Neural cell (in vitro differentiated cells): ENCODE measurements at regions not wholly inside any gene's neighbourhood (a gene's known extent, or its start where the extent isn't known, plus 50 kb on each side); places are given as distances from the start of the nearest gene placed in this dataset.

Experiments used
- H2AFZ ChIP-seq: fragments of 200-600, 300-800 bp; sonication (generic), shearing (Covaris generic); 2 replicates; pipeline ENCODE4 v1.6.0; 2014; ENCODE audit warnings: low read depth, mild to moderate bottlenecking, antibody characterized with exemption, low read length, moderate library complexity
- H3F3A ChIP-seq: fragments of 200-600 bp; shearing (Covaris generic); 2 replicates; pipeline ENCODE4 v1.6.1; 2016; ENCODE audit warnings: mild to moderate bottlenecking, moderate library complexity, mixed read lengths, antibody characterized with exemption, low read length; ENCODE audit not compliant: insufficient read depth, poor library complexity, severe bottlenecking
- H3K27ac ChIP-seq: fragments of 200-600, 300-800 bp; sonication (generic), shearing (Covaris generic); 2 replicates; pipeline ENCODE4 v1.5.1; 2014; ENCODE audit warnings: mild to moderate bottlenecking, low read length, moderate library complexity
- H3K27me3 ChIP-seq: fragments of 300-800, 200-600 bp; sonication (generic), shearing (Covaris generic); 2 replicates; pipeline ENCODE4 v1.6.0; 2014; ENCODE audit warnings: mild to moderate bottlenecking, low read depth, low read length, moderate library complexity; ENCODE audit not compliant: insufficient read depth
- H3K36me3 ChIP-seq: fragments of 300-800, 200-600 bp; sonication (generic), shearing (Covaris generic); 2 replicates; pipeline ENCODE4 v1.5.1; 2014; ENCODE audit warnings: mild to moderate bottlenecking, antibody characterized with exemption, low read length, moderate library complexity; ENCODE audit not compliant: insufficient read depth
- H3K4me2 ChIP-seq: fragments of 300-800, 200-600 bp; sonication (generic), shearing (Covaris generic); 2 replicates; pipeline ENCODE4 v1.6.0; 2014; ENCODE audit warnings: mild to moderate bottlenecking, low read length
- H3K4me3 ChIP-seq: fragments of 300-800, 200-600 bp; sonication (generic), shearing (Covaris generic); 2 replicates; pipeline ENCODE4 v1.5.1; 2014; ENCODE audit warnings: mild to moderate bottlenecking, low read length, moderate library complexity
- H3K79me2 ChIP-seq: fragments of 200-600 bp; shearing (Covaris generic); replicated peaks from 2 replicates; pipeline ENCODE4 v1.6.0; 2014; ENCODE audit warnings: mild to moderate bottlenecking, low read length, moderate library complexity; ENCODE audit not compliant: insufficient read depth
- H3K9ac ChIP-seq: fragments of 300-800, 200-600 bp; sonication (generic), shearing (Covaris generic); 2 replicates; pipeline ENCODE4 v1.6.1; 2016; ENCODE audit warnings: mild to moderate bottlenecking, low read length, mixed read lengths
- H3K9me2 ChIP-seq: fragments of 200-600 bp; shearing (Covaris generic); 2 replicates; pipeline ENCODE4 v1.6.1; 2016; ENCODE audit warnings: mild to moderate bottlenecking, low read length, mixed read lengths; ENCODE audit not compliant: insufficient read depth
- H3K9me3 ChIP-seq: fragments of 200-600, 300-800 bp; sonication (generic), shearing (Covaris generic); 2 replicates; pipeline ENCODE4 v1.6.1; 2016; ENCODE audit warnings: mild to moderate bottlenecking, mixed run types, low read length, moderate library complexity, mixed read lengths
- H4K20me1 ChIP-seq: fragments of 200-600 bp; shearing (Covaris generic); 2 replicates; pipeline ENCODE4 v1.6.1; 2016; ENCODE audit warnings: mild to moderate bottlenecking, mixed run types; ENCODE audit not compliant: insufficient read depth
- CTCF ChIP-seq: fragments of 450-650 bp; IDR thresholded peaks from 2 replicates; pipeline ENCODE4 v1.5.1; 2014; ENCODE audit warnings: antibody characterized with exemption, mild to moderate bottlenecking, moderate library complexity; ENCODE audit not compliant: poor library complexity, severe bottlenecking
- EP300 ChIP-seq: fragments of 450-650 bp; conservative IDR thresholded peaks from 2 replicates; pipeline ENCODE4 v1.6.1; 2014; ENCODE audit warnings: antibody characterized with exemption, mild to moderate bottlenecking, moderate library complexity; ENCODE audit not compliant: poor library complexity, severe bottlenecking
- EZH2 ChIP-seq: fragments of 200-600, 300-800 bp; shearing (Covaris generic), sonication (generic); IDR thresholded peaks from 2 replicates; pipeline ENCODE4 v1.6.1; 2014; ENCODE audit warnings: antibody characterized with exemption, low read length, borderline replicate concordance, mild to moderate bottlenecking; ENCODE audit not compliant: insufficient read depth, poor library complexity, severe bottlenecking
- MXI1 ChIP-seq: fragments of 450-650 bp; conservative IDR thresholded peaks from 2 replicates; pipeline ENCODE4 v1.6.1; 2014; ENCODE audit warnings: antibody characterized with exemption, mild to moderate bottlenecking; ENCODE audit not compliant: poor library complexity, severe bottlenecking
- POLR2AphosphoS5 ChIP-seq: IDR thresholded peaks from 2 replicates; pipeline ENCODE4 v1.6.1; 2012
- RAD21 ChIP-seq: fragments of 450-650 bp; conservative IDR thresholded peaks from 2 replicates; pipeline ENCODE4 v1.6.1; 2014; ENCODE audit warnings: antibody characterized with exemption, mild to moderate bottlenecking, moderate library complexity
- REST ChIP-seq: IDR thresholded peaks from 2 replicates; pipeline ENCODE4 v1.6.1; 2012; ENCODE audit warnings: borderline replicate concordance
- SMC3 ChIP-seq: fragments of 450-650 bp; conservative IDR thresholded peaks from 2 replicates; pipeline ENCODE4 v1.6.1; 2014; ENCODE audit warnings: antibody characterized with exemption, mild to moderate bottlenecking, moderate library complexity; ENCODE audit not compliant: poor library complexity

- Histone ChIP-seq H3F3A (no peaks in the 10 kb centered on the region), H3K4me2 (no peak overlapping the region), H3K79me2 (no peaks in the 10 kb centered on the region), H2AFZ (no peak overlapping the region), H3K36me3 (no peaks in the 10 kb centered on the region), H3K27ac (no peak overlapping the region), H3K4me3 (no peak overlapping the region), H3K9me3 (no peaks in the 10 kb centered on the region), H4K20me1 (no peaks in the 10 kb centered on the region), H3K9ac (no peak overlapping the region), H3K9me2 (no peaks in the 10 kb centered on the region), H3K27me3 (no peaks in the 10 kb centered on the region)
- TF ChIP-seq MXI1 (no peak), RAD21 (no peak), POLR2AphosphoS5 (no peak), EP300 (no peak), EZH2 (no peak), CTCF (no peak), REST (no peak)
Observed at GRCh38 chr16:79849119-79849518, 248.6 kb upstream of the MAF start.

GRCh38 chr16:79848719-79849118 is 248.2 kb upstream of the MAF start:
- TF ChIP-seq POLR2AphosphoS5 (no peak), CTCF (no peak), SMC3 (no peak)
- no peaks in the 10 kb centered on the region for H3K27me3 ChIP-seq
- no peak overlapping the region for H3K4me2 ChIP-seq
- H2AFZ ChIP-seq = no peak overlapping the region
- no peak overlapping the region for H3K27ac ChIP-seq
- H3K4me3 ChIP-seq = no peak overlapping the region
- H3K9me3 ChIP-seq = no peaks in the 10 kb centered on the region
- H3K36me3 ChIP-seq = no peaks in the 10 kb centered on the region
- no peaks in the 10 kb centered on the region for H3K9me2 ChIP-seq
- H3K79me2 ChIP-seq = no peaks in the 10 kb centered on the region
- no peak overlapping the region for H3K9ac ChIP-seq
- H4K20me1 ChIP-seq = no peaks in the 10 kb centered on the region
- no peaks in the 10 kb centered on the region for H3F3A ChIP-seq
